ENCODE measurements at regions not wholly inside any gene's neighbourhood (a gene's known extent, or its start where the extent isn't known, plus 50 kb on each side); places are given as distances from the start of the nearest gene placed in this dataset.

GRCh38 chr15:35299059-35299735, 214.1 kb upstream of the NANOGP8 start:
- intact Hi-C loops (cut with micrococcal nuclease), result no loop called here
- POLR2A ChIA-PET, result no interaction called here
- CTCF ChIA-PET, result no interaction called here
- DNase-seq (no peak), ATAC-seq (ENCODE audit: low read depth) (no peak)
- no peak overlapping the region for H3K27ac Mint-ChIP-seq
- H3K36me3 Mint-ChIP-seq (ENCODE audit: low read depth), result no peaks in the 10 kb centered on the region
- H3K9me3 Mint-ChIP-seq, result no peaks in the 10 kb centered on the region
- no peaks in the 10 kb centered on the region for H3K27me3 Mint-ChIP-seq
- TF ChIP-seq CTCF (IDR thresholded peaks at IDR 0.05), result no peak
- no peak overlapping the region for H3K4me3 Mint-ChIP-seq
- no peaks in the 10 kb centered on the region for H3K4me1 Mint-ChIP-seq

GRCh38 chr15:35298509-35298908, 213.4 kb upstream of the NANOGP8 start:
- Mint-ChIP-seq H3K9me3 (no peaks in the 10 kb centered on the region), H3K27me3 (no peaks in the 10 kb centered on the region), H3K4me3 (no peak overlapping the region), H3K27ac (no peak overlapping the region), H3K36me3 (ENCODE audit: low read depth) (no peaks in the 10 kb centered on the region), H3K4me1 (no peaks in the 10 kb centered on the region)
- ATAC-seq (ENCODE audit: low read depth), result no peak
- ChIA-PET POLR2A (no interaction called here), CTCF (no interaction called here)
- intact Hi-C loops (cut with micrococcal nuclease), result no loop called here
- no peak for TF ChIP-seq CTCF (IDR thresholded peaks at IDR 0.05)
- DNase-seq, result no peak

GRCh38 chr15:35293353-35294130, 208.4 kb upstream of the NANOGP8 start:
- Mint-ChIP-seq H3K4me1 (no peaks in the 10 kb centered on the region), H3K27me3 (no peaks in the 10 kb centered on the region), H3K9me3 (no peaks in the 10 kb centered on the region), H3K27ac (no peak overlapping the region), H3K36me3 (ENCODE audit: low read depth) (no peaks in the 10 kb centered on the region), H3K4me3 (no peak overlapping the region)
- CTCF ChIA-PET, result no interaction called here
- intact Hi-C loops (cut with micrococcal nuclease), result no loop called here
- TF ChIP-seq CTCF (IDR thresholded peaks at IDR 0.05), result no peak
- no peak for ATAC-seq (ENCODE audit: low read depth)
- no peak for DNase-seq
- POLR2A ChIA-PET, result no interaction called here

GRCh38 chr15:35290301-35290721, 205.2 kb upstream of the NANOGP8 start:
- ChIA-PET POLR2A (no interaction called here), CTCF (interaction anchor here (2.2 kb wide), 1 partner anchor 154 kb away, joined by 22 read pairs; no protein-coding TSS in a partner anchor)
- Mint-ChIP-seq H3K4me3 (no peak overlapping the region), H3K4me1 (no peaks in the 10 kb centered on the region), H3K27ac (no peak overlapping the region), H3K9me3 (no peaks in the 10 kb centered on the region), H3K27me3 (no peaks in the 10 kb centered on the region), H3K36me3 (ENCODE audit: low read depth) (no peaks in the 10 kb centered on the region)
- no peak for TF ChIP-seq CTCF (IDR thresholded peaks at IDR 0.05)
- ATAC-seq (ENCODE audit: low read depth) (no peak), DNase-seq (no peak)
- intact Hi-C loops (cut with micrococcal nuclease), result loop anchor here (2.0 kb wide), 1 partner anchor 154 kb away; no protein-coding TSS in a partner anchor

- POLR2A ChIA-PET, result no interaction called here
- DNase-seq, result no peak
- intact Hi-C loops (cut with micrococcal nuclease), result no loop called here
Observed at GRCh38 chr15:35289024-35289617, 204.0 kb upstream of the NANOGP8 start.

More at GRCh38 chr15:35289024-35289617, 204.0 kb upstream of the NANOGP8 start:
- Mint-ChIP-seq H3K9me3 (no peaks in the 10 kb centered on the region), H3K36me3 (ENCODE audit: low read depth) (no peaks in the 10 kb centered on the region), H3K27me3 (no peaks in the 10 kb centered on the region), H3K27ac (no peak overlapping the region), H3K4me3 (no peak overlapping the region), H3K4me1 (no peaks in the 10 kb centered on the region)
- CTCF ChIA-PET, result interaction anchor here (0.6 to 2.2 kb wide), 5 partner anchors 22 to 462 kb away, joined by 3 to 22 read pairs (median 3); no protein-coding TSS in a partner anchor
- peak; percentile 23 for TF ChIP-seq CTCF (IDR thresholded peaks at IDR 0.05)
- ATAC-seq (ENCODE audit: low read depth), result no peak

Data from activated B cell treated with CpG ODN at 0.5 μM for 24 hours (primary cell).